HepG2 (cell line): ENCODE measurements at regions not wholly inside any gene's neighbourhood (a gene's known extent, or its start where the extent isn't known, plus 50 kb on each side); places are given as distances from the start of the nearest gene placed in this dataset.

Source experiments
- ARID3A ChIP-seq: IDR thresholded peaks from 2 replicates; pipeline ENCODE4 v1.6.1; 2012; ENCODE audit warnings: low read depth, low read length, improper control_type of control experiment
- POLR2G ChIP-seq: fragments of 200-400 bp; formaldehyde crosslinking; IDR thresholded peaks from 2 replicates; pipeline ENCODE4 v1.6.1; 2018; ENCODE audit warnings: mild to moderate bottlenecking, low read depth, low read length, moderate library complexity
- PRDM10 ChIP-seq: sonication (generic); formaldehyde crosslinking; IDR thresholded peaks from 2 replicates; pipeline ENCODE4 v1.4.0; 2020; ENCODE audit warnings: low read depth, missing genetic modification reagents
- REST ChIP-seq, 2 experiments: IDR thresholded peaks; 2 replicates each; pipeline ENCODE4 v1.6.1; 2011 to 2012; ENCODE audit warnings: low read length in 2 of 2, borderline replicate concordance in 1 of 2, low read depth in 1 of 2, mild to moderate bottlenecking in 1 of 2, moderate library complexity in 1 of 2
- UBTF ChIP-seq: sonication (generic); formaldehyde crosslinking; IDR thresholded peaks from 2 replicates; pipeline ENCODE4 v1.4.0; 2020; ENCODE audit warnings: mild to moderate bottlenecking, missing genetic modification reagents
- ZNF275 ChIP-seq: sonication (generic); formaldehyde crosslinking; IDR thresholded peaks from 2 replicates; pipeline ENCODE4 v1.8.0; 2022; ENCODE audit warnings: missing genetic modification reagents, mild to moderate bottlenecking, inconsistent platforms, borderline replicate concordance
- ZNF878 ChIP-seq: sonication (generic); formaldehyde crosslinking; IDR thresholded peaks from 2 replicates; pipeline ENCODE4 v1.8.1; 2023; ENCODE audit warnings: mild to moderate bottlenecking, missing genetic modification reagents, moderate library complexity

- TF ChIP-seq UBTF (CRISPR knock-in tag), result no peak
- no peak for TF ChIP-seq REST (IDR thresholded peaks at IDR 0.05; ENCODE audit: borderline replicate concordance in 1 of 2, low read depth in 1 of 2, low read length in 2 of 2)
- TF ChIP-seq POLR2G, result no peak
- no peak for TF ChIP-seq ZNF878 (CRISPR knock-in tag)
- TF ChIP-seq PRDM10 (CRISPR knock-in tag), result no peak
- no peak for TF ChIP-seq ZNF275 (CRISPR knock-in tag)
- no peak for TF ChIP-seq ARID3A
Observed at GRCh38 chr18:44626807-44627206, 53.9 kb upstream of the SETBP1 start.
